HEK293 (cell line): ENCODE measurements at regions not wholly inside any gene's neighbourhood (a gene's known extent, or its start where the extent isn't known, plus 50 kb on each side); places are given as distances from the start of the nearest gene placed in this dataset.

ENCODE experiments used
- HOXD13 ChIP-seq: sonication (generic); formaldehyde crosslinking; IDR thresholded peaks from 2 replicates; pipeline ENCODE4 v1.8.0; 2022; ENCODE audit warnings: missing genetic modification reagents, borderline replicate concordance
- KLF8 ChIP-seq: fragments of 450-650 bp; formaldehyde crosslinking; IDR thresholded peaks from 2 replicates; pipeline ENCODE4 v1.5.1; 2016; ENCODE audit warnings: missing biosample characterization, missing genetic modification characterization
- RBAK ChIP-seq: fragments of 450-650 bp; formaldehyde crosslinking; IDR thresholded peaks from 2 replicates; pipeline ENCODE4 v1.5.1; 2016; ENCODE audit warnings: missing biosample characterization, missing genetic modification characterization
- REPIN1 ChIP-seq: fragments of 450-650 bp; formaldehyde crosslinking; IDR thresholded peaks from 2 replicates; pipeline ENCODE4 v1.5.1; 2017; ENCODE audit warnings: missing biosample characterization, missing genetic modification characterization, low read depth
- SP3 ChIP-seq: fragments of 450-650 bp; formaldehyde crosslinking; IDR thresholded peaks from 2 replicates; pipeline ENCODE4 v1.5.1; 2016; ENCODE audit warnings: missing biosample characterization, missing genetic modification characterization
- ZBTB8A ChIP-seq: fragments of 450-650 bp; formaldehyde crosslinking; IDR thresholded peaks from 2 replicates; pipeline ENCODE4 v1.5.1; 2016; ENCODE audit warnings: missing biosample characterization, missing genetic modification characterization
- ZIC2 ChIP-seq: fragments of 450-650 bp; formaldehyde crosslinking; IDR thresholded peaks from 2 replicates; pipeline ENCODE4 v1.5.1; 2016; ENCODE audit warnings: missing biosample characterization, missing genetic modification characterization
- ZNF202 ChIP-seq: fragments of 450-650 bp; formaldehyde crosslinking; IDR thresholded peaks from 2 replicates; pipeline ENCODE4 v1.5.1; 2016; ENCODE audit warnings: missing biosample characterization, missing genetic modification characterization, borderline replicate concordance
- ZNF221 ChIP-seq: fragments of 450-650 bp; formaldehyde crosslinking; IDR thresholded peaks from 2 replicates; pipeline ENCODE4 v1.5.1; 2017; ENCODE audit warnings: missing biosample characterization, missing genetic modification characterization, borderline replicate concordance
- ZNF248 ChIP-seq: fragments of 450-650 bp; formaldehyde crosslinking; IDR thresholded peaks from 2 replicates; pipeline ENCODE4 v1.5.1; 2017; ENCODE audit warnings: missing biosample characterization, missing genetic modification characterization
- ZNF366 ChIP-seq: fragments of 450-650 bp; formaldehyde crosslinking; conservative IDR thresholded peaks from 2 replicates; pipeline ENCODE4 v1.5.1; 2016; ENCODE audit warnings: missing biosample characterization, missing genetic modification characterization
- ZNF37A ChIP-seq: fragments of 450-650 bp; IDR thresholded peaks from 2 replicates; pipeline ENCODE4 v1.5.1; 2018; ENCODE audit warnings: missing biosample characterization, missing genetic modification characterization
- ZNF473 ChIP-seq: fragments of 450-650 bp; formaldehyde crosslinking; IDR thresholded peaks from 2 replicates; pipeline ENCODE4 v1.5.1; 2017; ENCODE audit warnings: missing biosample characterization, missing genetic modification characterization
- ZNF629 ChIP-seq: fragments of 450-650 bp; formaldehyde crosslinking; IDR thresholded peaks from 2 replicates; pipeline ENCODE4 v1.5.1; 2017; ENCODE audit warnings: missing biosample characterization, missing genetic modification characterization
- ZNF776 ChIP-seq: fragments of 450-650 bp; formaldehyde crosslinking; IDR thresholded peaks from 2 replicates; pipeline ENCODE4 v1.5.0; 2017; ENCODE audit warnings: missing biosample characterization, missing genetic modification characterization, borderline replicate concordance
- TF ChIP-seq, protein P1 (sequence below): fragments of 450-650 bp; formaldehyde crosslinking; IDR thresholded peaks from 2 replicates; pipeline ENCODE4 v1.5.1; 2016; ENCODE audit warnings: missing biosample characterization, missing genetic modification characterization
- TF ChIP-seq, protein P2 (sequence below): fragments of 450-650 bp; formaldehyde crosslinking; IDR thresholded peaks from 2 replicates; pipeline ENCODE4 v1.5.1; 2016; ENCODE audit warnings: missing biosample characterization, missing genetic modification characterization
- TF ChIP-seq, protein P3 (sequence below): fragments of 450-650 bp; formaldehyde crosslinking; IDR thresholded peaks from 2 replicates; pipeline ENCODE4 v1.5.1; 2017; ENCODE audit warnings: missing biosample characterization, missing genetic modification characterization
- TF ChIP-seq, protein P4 (sequence below): fragments of 450-650 bp; formaldehyde crosslinking; IDR thresholded peaks from 2 replicates; pipeline ENCODE4 v1.5.1; 2016; ENCODE audit warnings: missing biosample characterization, missing genetic modification characterization
- TF ChIP-seq, protein P5 (sequence below): fragments of 450-650 bp; formaldehyde crosslinking; optimal IDR thresholded peaks from 2 replicates; pipeline ENCODE3; 2016; ENCODE audit warnings: missing biosample characterization, mild to moderate bottlenecking, missing genetic modification characterization
- TF ChIP-seq, protein P6 (sequence below): fragments of 450-650 bp; formaldehyde crosslinking; conservative IDR thresholded peaks from 2 replicates; pipeline ENCODE4 v1.5.1; 2016; ENCODE audit warnings: low read depth, missing biosample characterization, missing genetic modification characterization
- TF ChIP-seq, protein P7 (sequence below): fragments of 450-650 bp; formaldehyde crosslinking; IDR thresholded peaks from 2 replicates; pipeline ENCODE4 v1.5.0; 2017; ENCODE audit warnings: missing biosample characterization, missing genetic modification characterization, borderline replicate concordance

DNA sequence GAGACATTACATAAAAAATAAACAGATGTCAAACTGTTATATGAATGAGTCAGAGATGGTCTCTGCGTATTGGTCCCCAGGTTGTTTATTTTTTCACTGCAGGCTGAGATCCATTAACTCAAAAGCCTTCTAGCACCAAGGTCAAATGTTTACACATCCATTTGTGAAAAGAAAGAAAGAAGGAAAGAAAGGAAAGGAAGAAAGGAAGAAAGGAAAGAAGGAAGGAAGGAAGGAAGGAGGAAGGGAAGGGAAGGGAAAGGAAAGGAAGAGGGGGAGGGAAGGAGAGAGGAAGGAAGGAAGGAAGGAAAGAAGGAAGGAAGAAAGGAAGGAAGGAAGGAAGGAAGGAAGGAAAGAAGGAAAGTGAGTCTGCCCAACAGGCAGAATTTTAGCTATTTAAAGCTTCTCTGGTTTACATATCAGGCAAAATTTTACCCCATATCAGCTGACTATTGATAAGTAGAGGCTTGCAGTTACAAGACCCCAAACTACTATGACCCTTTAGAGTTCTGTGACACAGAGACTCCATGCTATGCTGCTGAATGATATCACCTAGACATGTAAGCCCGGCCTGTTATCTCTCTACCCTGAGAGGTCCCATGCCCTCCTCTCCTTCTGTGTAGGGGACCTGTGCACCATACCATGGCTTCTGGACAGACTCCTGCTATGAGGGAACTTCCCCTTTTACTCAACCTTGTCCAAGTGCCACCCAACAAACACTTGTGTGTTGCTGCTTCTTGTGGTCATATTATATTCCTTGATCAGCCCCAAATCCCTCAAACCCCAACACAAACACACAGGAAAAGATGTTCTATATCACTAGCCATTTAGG is 59.0 kb downstream of the DRD1 start (continued):
- TF ChIP-seq, protein P1, sequence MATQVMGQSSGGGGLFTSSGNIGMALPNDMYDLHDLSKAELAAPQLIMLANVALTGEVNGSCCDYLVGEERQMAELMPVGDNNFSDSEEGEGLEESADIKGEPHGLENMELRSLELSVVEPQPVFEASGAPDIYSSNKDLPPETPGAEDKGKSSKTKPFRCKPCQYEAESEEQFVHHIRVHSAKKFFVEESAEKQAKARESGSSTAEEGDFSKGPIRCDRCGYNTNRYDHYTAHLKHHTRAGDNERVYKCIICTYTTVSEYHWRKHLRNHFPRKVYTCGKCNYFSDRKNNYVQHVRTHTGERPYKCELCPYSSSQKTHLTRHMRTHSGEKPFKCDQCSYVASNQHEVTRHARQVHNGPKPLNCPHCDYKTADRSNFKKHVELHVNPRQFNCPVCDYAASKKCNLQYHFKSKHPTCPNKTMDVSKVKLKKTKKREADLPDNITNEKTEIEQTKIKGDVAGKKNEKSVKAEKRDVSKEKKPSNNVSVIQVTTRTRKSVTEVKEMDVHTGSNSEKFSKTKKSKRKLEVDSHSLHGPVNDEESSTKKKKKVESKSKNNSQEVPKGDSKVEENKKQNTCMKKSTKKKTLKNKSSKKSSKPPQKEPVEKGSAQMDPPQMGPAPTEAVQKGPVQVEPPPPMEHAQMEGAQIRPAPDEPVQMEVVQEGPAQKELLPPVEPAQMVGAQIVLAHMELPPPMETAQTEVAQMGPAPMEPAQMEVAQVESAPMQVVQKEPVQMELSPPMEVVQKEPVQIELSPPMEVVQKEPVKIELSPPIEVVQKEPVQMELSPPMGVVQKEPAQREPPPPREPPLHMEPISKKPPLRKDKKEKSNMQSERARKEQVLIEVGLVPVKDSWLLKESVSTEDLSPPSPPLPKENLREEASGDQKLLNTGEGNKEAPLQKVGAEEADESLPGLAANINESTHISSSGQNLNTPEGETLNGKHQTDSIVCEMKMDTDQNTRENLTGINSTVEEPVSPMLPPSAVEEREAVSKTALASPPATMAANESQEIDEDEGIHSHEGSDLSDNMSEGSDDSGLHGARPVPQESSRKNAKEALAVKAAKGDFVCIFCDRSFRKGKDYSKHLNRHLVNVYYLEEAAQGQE (tag by site-specific recombination), result no peak
- no peak for TF ChIP-seq KLF8 (tag by site-specific recombination)
- no peak for TF ChIP-seq ZNF37A (tag by site-specific recombination)
- no peak for TF ChIP-seq SP3 (tag by site-specific recombination)
- no peak for TF ChIP-seq HOXD13 (CRISPR knock-in tag)
- TF ChIP-seq, protein P2, sequence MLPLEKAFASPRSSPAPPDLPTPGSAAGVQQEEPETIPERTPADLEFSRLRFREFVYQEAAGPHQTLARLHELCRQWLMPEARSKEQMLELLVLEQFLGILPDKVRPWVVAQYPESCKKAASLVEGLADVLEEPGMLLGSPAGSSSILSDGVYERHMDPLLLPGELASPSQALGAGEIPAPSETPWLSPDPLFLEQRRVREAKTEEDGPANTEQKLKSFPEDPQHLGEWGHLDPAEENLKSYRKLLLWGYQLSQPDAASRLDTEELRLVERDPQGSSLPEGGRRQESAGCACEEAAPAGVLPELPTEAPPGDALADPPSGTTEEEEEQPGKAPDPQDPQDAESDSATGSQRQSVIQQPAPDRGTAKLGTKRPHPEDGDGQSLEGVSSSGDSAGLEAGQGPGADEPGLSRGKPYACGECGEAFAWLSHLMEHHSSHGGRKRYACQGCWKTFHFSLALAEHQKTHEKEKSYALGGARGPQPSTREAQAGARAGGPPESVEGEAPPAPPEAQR, result no peak
- TF ChIP-seq REPIN1 (tag by site-specific recombination), result no peak
- 0 out of 2 replicates have a peak, but pooled peaks have one; percentile 80 for TF ChIP-seq ZNF473 (tag by site-specific recombination)
- peak; percentile 26; the same call in 1 of the 2 replicates for TF ChIP-seq ZNF776
- 0 out of 2 replicates have a peak, but pooled peaks have one; percentile 33 for TF ChIP-seq ZNF248
- TF ChIP-seq ZBTB8A (tag by site-specific recombination), result no peak
- TF ChIP-seq, protein P3, sequence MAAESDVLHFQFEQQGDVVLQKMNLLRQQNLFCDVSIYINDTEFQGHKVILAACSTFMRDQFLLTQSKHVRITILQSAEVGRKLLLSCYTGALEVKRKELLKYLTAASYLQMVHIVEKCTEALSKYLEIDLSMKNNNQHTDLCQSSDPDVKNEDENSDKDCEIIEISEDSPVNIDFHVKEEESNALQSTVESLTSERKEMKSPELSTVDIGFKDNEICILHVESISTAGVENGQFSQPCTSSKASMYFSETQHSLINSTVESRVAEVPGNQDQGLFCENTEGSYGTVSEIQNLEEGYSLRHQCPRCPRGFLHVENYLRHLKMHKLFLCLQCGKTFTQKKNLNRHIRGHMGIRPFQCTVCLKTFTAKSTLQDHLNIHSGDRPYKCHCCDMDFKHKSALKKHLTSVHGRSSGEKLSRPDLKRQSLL, result no peak
- peak; percentile 98 for TF ChIP-seq ZNF366 (tag by site-specific recombination)
- TF ChIP-seq, protein P4, sequence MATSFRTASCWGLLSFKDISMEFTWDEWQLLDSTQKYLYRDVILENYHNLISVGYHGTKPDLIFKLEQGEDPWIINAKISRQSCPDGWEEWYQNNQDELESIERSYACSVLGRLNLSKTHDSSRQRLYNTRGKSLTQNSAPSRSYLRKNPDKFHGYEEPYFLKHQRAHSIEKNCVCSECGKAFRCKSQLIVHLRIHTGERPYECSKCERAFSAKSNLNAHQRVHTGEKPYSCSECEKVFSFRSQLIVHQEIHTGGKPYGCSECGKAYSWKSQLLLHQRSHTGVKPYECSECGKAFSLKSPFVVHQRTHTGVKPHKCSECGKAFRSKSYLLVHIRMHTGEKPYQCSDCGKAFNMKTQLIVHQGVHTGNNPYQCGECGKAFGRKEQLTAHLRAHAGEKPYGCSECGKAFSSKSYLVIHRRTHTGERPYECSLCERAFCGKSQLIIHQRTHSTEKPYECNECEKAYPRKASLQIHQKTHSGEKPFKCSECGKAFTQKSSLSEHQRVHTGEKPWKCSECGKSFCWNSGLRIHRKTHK, result 0 out of 2 replicates have a peak, but pooled peaks have one; percentile 14
- 0 out of 2 replicates have a peak, but pooled peaks have one; percentile 14 for TF ChIP-seq RBAK (tag by site-specific recombination)
- TF ChIP-seq, protein P5, sequence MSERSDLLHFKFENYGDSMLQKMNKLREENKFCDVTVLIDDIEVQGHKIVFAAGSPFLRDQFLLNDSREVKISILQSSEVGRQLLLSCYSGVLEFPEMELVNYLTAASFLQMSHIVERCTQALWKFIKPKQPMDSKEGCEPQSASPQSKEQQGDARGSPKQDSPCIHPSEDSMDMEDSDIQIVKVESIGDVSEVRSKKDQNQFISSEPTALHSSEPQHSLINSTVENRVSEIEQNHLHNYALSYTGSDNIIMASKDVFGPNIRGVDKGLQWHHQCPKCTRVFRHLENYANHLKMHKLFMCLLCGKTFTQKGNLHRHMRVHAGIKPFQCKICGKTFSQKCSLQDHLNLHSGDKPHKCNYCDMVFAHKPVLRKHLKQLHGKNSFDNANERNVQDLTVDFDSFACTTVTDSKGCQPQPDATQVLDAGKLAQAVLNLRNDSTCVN (tag by site-specific recombination), result no peak
- peak; percentile 40 for TF ChIP-seq ZIC2 (tag by site-specific recombination)
- TF ChIP-seq, protein P6, sequence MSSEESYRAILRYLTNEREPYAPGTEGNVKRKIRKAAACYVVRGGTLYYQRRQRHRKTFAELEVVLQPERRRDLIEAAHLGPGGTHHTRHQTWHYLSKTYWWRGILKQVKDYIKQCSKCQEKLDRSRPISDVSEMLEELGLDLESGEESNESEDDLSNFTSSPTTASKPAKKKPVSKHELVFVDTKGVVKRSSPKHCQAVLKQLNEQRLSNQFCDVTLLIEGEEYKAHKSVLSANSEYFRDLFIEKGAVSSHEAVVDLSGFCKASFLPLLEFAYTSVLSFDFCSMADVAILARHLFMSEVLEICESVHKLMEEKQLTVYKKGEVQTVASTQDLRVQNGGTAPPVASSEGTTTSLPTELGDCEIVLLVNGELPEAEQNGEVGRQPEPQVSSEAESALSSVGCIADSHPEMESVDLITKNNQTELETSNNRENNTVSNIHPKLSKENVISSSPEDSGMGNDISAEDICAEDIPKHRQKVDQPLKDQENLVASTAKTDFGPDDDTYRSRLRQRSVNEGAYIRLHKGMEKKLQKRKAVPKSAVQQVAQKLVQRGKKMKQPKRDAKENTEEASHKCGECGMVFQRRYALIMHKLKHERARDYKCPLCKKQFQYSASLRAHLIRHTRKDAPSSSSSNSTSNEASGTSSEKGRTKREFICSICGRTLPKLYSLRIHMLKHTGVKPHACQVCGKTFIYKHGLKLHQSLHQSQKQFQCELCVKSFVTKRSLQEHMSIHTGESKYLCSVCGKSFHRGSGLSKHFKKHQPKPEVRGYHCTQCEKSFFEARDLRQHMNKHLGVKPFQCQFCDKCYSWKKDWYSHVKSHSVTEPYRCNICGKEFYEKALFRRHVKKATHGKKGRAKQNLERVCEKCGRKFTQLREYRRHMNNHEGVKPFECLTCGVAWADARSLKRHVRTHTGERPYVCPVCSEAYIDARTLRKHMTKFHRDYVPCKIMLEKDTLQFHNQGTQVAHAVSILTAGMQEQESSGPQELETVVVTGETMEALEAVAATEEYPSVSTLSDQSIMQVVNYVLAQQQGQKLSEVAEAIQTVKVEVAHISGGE (tag by site-specific recombination), result no peak
- no peak for TF ChIP-seq ZNF202 (tag by site-specific recombination)
- no peak for TF ChIP-seq ZNF221 (tag by site-specific recombination)
- peak; percentile 43 for TF ChIP-seq ZNF629 (tag by site-specific recombination)
- TF ChIP-seq, protein P7, sequence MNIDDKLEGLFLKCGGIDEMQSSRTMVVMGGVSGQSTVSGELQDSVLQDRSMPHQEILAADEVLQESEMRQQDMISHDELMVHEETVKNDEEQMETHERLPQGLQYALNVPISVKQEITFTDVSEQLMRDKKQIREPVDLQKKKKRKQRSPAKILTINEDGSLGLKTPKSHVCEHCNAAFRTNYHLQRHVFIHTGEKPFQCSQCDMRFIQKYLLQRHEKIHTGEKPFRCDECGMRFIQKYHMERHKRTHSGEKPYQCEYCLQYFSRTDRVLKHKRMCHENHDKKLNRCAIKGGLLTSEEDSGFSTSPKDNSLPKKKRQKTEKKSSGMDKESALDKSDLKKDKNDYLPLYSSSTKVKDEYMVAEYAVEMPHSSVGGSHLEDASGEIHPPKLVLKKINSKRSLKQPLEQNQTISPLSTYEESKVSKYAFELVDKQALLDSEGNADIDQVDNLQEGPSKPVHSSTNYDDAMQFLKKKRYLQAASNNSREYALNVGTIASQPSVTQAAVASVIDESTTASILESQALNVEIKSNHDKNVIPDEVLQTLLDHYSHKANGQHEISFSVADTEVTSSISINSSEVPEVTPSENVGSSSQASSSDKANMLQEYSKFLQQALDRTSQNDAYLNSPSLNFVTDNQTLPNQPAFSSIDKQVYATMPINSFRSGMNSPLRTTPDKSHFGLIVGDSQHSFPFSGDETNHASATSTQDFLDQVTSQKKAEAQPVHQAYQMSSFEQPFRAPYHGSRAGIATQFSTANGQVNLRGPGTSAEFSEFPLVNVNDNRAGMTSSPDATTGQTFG (tag by site-specific recombination), result 0 out of 2 replicates have a peak, but pooled peaks have one; percentile 63
